ENCODE measurements at regions not wholly inside any gene's neighbourhood (a gene's known extent, or its start where the extent isn't known, plus 50 kb on each side); places are given as distances from the start of the nearest gene placed in this dataset.

DNA sequence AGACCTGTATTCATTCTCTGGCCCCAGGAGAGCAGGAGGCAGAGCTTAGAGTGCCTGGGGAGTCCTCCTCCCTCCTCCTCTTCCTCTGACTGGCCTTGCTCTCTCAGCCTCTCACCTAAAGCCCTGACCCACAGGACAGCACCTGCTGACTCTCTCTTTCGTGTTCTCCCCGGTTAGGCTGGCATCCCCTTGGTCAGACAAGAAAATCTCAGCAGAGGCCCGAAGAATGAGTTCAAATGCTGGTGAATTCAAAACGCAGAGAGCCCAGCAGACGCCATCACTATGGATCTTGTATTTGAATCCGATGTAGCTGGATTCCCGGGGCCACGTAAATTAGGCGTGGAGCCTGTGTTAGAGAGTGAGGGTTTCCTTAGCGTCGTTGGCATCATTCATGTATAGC is 255.3 kb downstream of the KLF6 start:
- Histone ChIP-seq H3K9me3 (no peaks in the 10 kb centered on the region), H3K27me3 (no peaks in the 10 kb centered on the region), H3K36me3 (ENCODE audit: low read depth, missing control alignments) (no peaks in the 10 kb centered on the region), H3K4me1 (no peaks in the 10 kb centered on the region), H3K27ac (no peak overlapping the region), H3K4me3 (no peak overlapping the region)
- WGBS, 2 donors = 84 to 93% methylated on average over 11 of the region's 11 CpGs
- DNase-seq = no peak
- intact Hi-C loops (cut with DNase I; ENCODE audit: low total_unique reads) = no loop called here
- no peak for TF ChIP-seq CTCF (IDR thresholded peaks at IDR 0.05)
- TF ChIP-seq POLR2A (IDR thresholded peaks at IDR 0.05) = no peak

GRCh38 chr10:3528823-3529403 is 256.1 kb downstream of the KLF6 start:
- no peaks in the 10 kb centered on the region for H3K36me3 ChIP-seq (ENCODE audit: low read depth, missing control alignments)
- no peak overlapping the region for H3K4me3 ChIP-seq
- H3K27me3 ChIP-seq = no peaks in the 10 kb centered on the region
- 81 to 86% methylated on average over 10 of the region's 10 CpGs for WGBS, 2 donors
- no peak for TF ChIP-seq POLR2A (IDR thresholded peaks at IDR 0.05)
- TF ChIP-seq CTCF (IDR thresholded peaks at IDR 0.05) = no peak
- no peaks in the 10 kb centered on the region for H3K9me3 ChIP-seq
- DNase-seq = no peak
- no peaks in the 10 kb centered on the region for H3K4me1 ChIP-seq
- no peak overlapping the region for H3K27ac ChIP-seq
- intact Hi-C loops (cut with DNase I; ENCODE audit: low total_unique reads) = no loop called here

DNA sequence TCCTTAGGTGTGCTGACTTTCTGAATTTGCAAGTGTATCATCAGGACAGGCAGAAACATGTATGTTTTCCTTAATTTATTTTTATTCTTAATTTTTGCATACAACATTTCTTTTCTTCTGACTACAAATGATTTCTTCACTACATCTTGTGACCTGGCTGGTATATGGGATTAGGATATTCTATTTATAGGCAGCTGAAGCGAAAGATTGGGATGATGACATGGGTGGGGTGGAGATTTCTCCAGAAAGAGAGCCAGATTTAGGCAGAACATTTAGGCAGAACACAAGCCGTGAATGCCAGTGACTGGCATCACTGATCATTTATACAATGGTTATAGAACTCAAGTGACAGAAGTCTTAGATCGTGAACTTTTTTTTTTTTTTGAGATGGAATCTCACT is 256.7 kb downstream of the KLF6 start:
- no peak for DNase-seq
- 87 to 92% methylated on average over 3 of the region's 3 CpGs for WGBS, 2 donors
- intact Hi-C loops (cut with DNase I; ENCODE audit: low total_unique reads) = no loop called here
- Histone ChIP-seq H3K27ac (no peak overlapping the region), H3K27me3 (no peaks in the 10 kb centered on the region), H3K9me3 (no peaks in the 10 kb centered on the region), H3K4me1 (no peaks in the 10 kb centered on the region), H3K36me3 (ENCODE audit: low read depth, missing control alignments) (no peaks in the 10 kb centered on the region), H3K4me3 (no peak overlapping the region)
- TF ChIP-seq CTCF (IDR thresholded peaks at IDR 0.05) = no peak
- no peak for TF ChIP-seq POLR2A (IDR thresholded peaks at IDR 0.05)

DNA sequence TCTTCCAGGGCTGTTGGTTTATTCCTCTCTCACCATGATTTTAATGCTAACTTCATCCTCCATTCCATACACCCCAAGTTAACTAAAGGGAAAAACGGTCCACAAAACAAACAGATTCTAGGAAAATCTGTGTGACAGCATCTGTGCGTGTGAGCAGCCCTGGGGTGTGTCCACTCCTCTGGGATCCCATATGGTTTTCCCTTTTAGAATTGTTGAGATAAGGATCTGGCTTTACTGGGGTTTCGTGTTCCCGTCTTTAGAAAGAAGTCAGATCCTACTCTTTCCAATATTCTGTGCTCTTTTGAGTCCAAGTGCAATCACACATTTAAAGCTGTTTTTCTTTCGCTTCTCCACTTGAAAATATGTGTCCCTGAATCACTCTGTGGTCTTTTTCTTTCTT is 257.1 kb downstream of the KLF6 start:
- TF ChIP-seq POLR2A (IDR thresholded peaks at IDR 0.05) = no peak
- TF ChIP-seq CTCF (IDR thresholded peaks at IDR 0.05) = no peak
- WGBS, 2 donors = 75 to 93% methylated on average over 5 of the region's 5 CpGs
- intact Hi-C loops (cut with DNase I; ENCODE audit: low total_unique reads) = no loop called here
- no peaks in the 10 kb centered on the region for H3K36me3 ChIP-seq (ENCODE audit: low read depth, missing control alignments)
- H3K27me3 ChIP-seq = no peaks in the 10 kb centered on the region
- H3K4me1 ChIP-seq = no peaks in the 10 kb centered on the region
- no peaks in the 10 kb centered on the region for H3K9me3 ChIP-seq
- no peak for DNase-seq
- no peak overlapping the region for H3K27ac ChIP-seq
- no peak overlapping the region for H3K4me3 ChIP-seq

DNA sequence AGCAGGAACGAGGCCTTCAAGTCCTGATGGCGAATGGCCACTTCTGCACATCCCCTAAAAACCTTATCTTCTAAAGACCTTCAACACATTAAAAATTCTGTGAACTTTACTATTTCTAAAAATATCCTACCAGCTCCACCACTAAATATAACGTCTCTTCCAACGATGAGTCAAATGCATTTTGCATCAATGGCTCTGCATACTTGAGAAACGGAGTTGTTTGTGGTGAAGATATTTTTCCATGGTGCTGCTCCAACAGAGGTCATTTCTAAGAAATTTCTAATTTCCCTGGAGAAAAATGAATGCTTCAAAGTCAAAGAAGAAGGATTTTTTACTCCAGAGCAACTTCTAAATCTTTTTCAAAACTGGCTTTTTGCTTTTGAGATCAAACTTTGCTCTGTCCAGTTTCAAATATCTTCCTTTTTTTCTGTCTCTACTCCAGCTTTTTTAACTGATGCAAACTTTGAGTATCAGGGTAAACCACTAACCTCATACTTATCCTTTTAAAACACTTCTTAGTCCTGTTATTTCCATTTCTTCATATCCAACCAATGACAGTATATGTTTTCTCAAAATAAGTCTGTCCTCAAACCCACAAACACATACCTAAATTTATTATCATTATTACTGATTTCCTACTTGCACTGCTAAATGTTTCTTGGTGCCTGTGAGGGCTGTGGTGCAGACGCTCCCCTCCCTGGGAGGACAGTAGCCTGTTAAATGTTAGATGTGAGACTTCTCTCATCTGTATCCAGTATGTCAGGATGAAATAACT is 258.1 kb downstream of the KLF6 start:
- H3K27ac ChIP-seq = no peak overlapping the region
- no peak overlapping the region for H3K4me3 ChIP-seq
- no peaks in the 10 kb centered on the region for H3K9me3 ChIP-seq
- H3K36me3 ChIP-seq (ENCODE audit: low read depth, missing control alignments) = no peaks in the 10 kb centered on the region
- H3K4me1 ChIP-seq = no peaks in the 10 kb centered on the region
- TF ChIP-seq POLR2A (IDR thresholded peaks at IDR 0.05) (no peak), CTCF (IDR thresholded peaks at IDR 0.05) (no peak)
- intact Hi-C loops (cut with DNase I; ENCODE audit: low total_unique reads) = no loop called here
- WGBS, 2 donors = 56 to 68% methylated on average over 6 of the region's 6 CpGs
- DNase-seq = no peak
- no peaks in the 10 kb centered on the region for H3K27me3 ChIP-seq
